ENCODE measurements at regions not wholly inside any gene's neighbourhood (a gene's known extent, or its start where the extent isn't known, plus 50 kb on each side); places are given as distances from the start of the nearest gene placed in this dataset.

DNA sequence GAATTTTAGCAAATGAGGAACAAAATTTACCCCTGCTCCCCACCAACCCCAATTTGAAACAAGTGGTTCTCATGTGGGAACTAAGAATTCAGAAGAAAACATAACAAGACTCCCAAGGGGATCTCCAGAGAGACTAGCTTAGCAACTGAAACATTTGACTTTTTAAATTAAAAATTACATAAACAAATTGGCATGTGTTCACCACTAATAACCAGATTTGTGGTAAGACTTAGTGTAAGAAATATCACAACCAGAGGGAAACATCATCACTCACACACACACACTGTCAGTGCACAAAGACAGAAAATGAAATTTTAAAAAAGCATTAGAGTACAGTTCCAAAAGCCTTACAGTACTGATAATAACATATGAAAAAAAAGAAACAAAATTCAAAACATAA is 348.8 kb downstream of the CGGBP1 start:
- TF ChIP-seq CTCF (IDR thresholded peaks at IDR 0.05; ENCODE audit: low read depth, low read length, missing input control) (no peak), REST (IDR thresholded peaks at IDR 0.05) (no peak), FOXA1 (IDR thresholded peaks at IDR 0.05) (no peak), RAD21 (IDR thresholded peaks at IDR 0.05) (no peak), TAF1 (conservative IDR thresholded peaks at IDR 0.05) (no peak), ATF3 (IDR thresholded peaks at IDR 0.05) (no peak), GABPA (IDR thresholded peaks at IDR 0.05 in 1 of 2, conservative IDR thresholded peaks at IDR 0.05 in 1 of 2) (no peak), JUND (IDR thresholded peaks at IDR 0.05) (no peak), YY1 (IDR thresholded peaks at IDR 0.05) (no peak), HNF4A (conservative IDR thresholded peaks at IDR 0.05) (no peak), RXRA (IDR thresholded peaks at IDR 0.05) (no peak), FOXA2 (IDR thresholded peaks at IDR 0.05) (no peak)
- TF ChIP-seq, protein P1, sequence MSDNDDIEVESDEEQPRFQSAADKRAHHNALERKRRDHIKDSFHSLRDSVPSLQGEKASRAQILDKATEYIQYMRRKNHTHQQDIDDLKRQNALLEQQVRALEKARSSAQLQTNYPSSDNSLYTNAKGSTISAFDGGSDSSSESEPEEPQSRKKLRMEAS (IDR thresholded peaks at IDR 0.05), result no peak

Measured in liver (tissue), 3 donors.